ENCODE measurements at regions not wholly inside any gene's neighbourhood (a gene's known extent, or its start where the extent isn't known, plus 50 kb on each side); places are given as distances from the start of the nearest gene placed in this dataset.
"Not testable (repeated sequence)": the region's sequence is repeated elsewhere in the genome, so short reads cannot be mapped to it uniquely, and the experiment has no call there.

GRCh38 chr11:87517351-87517750 is 479.6 kb downstream of the TMEM135 start:
- CTCF ChIA-PET: interaction anchor here (0.5 kb wide), 1 partner anchor 356 kb away, joined by 3 read pairs; no protein-coding TSS in a partner anchor
- POLR2A ChIA-PET: no interaction called here

GRCh38 chr11:87507722-87508121 is 470.0 kb downstream of the TMEM135 start:
- H3K4me1 Mint-ChIP-seq; H3K36me3 Mint-ChIP-seq (ENCODE audit: low read depth); H3K27ac Mint-ChIP-seq; H3K4me3 Mint-ChIP-seq; CTCF ChIA-PET; POLR2A ChIA-PET; H3K9me3 Mint-ChIP-seq; H3K27me3 Mint-ChIP-seq; DNase-seq: not testable (repeated sequence)

More at GRCh38 chr11:87517351-87517750, 479.6 kb downstream of the TMEM135 start:
- H3K9me3 Mint-ChIP-seq: no peaks in the 10 kb centered on the region
- no peaks in the 10 kb centered on the region for H3K36me3 Mint-ChIP-seq (ENCODE audit: low read depth)
- H3K27ac Mint-ChIP-seq: no peak overlapping the region
- DNase-seq: no peak
- H3K4me3 Mint-ChIP-seq: no peak overlapping the region
- H3K4me1 Mint-ChIP-seq: no peaks in the 10 kb centered on the region
- H3K27me3 Mint-ChIP-seq: no peaks in the 10 kb centered on the region

- POLR2A ChIA-PET; H3K4me1 Mint-ChIP-seq; H3K27ac Mint-ChIP-seq; CTCF ChIA-PET; H3K36me3 Mint-ChIP-seq (ENCODE audit: low read depth); H3K9me3 Mint-ChIP-seq; H3K27me3 Mint-ChIP-seq; H3K4me3 Mint-ChIP-seq; DNase-seq: not testable (repeated sequence)
These were observed 469.2 kb downstream of the TMEM135 start for GRCh38 chr11:87506946-87507345.

GRCh38 chr11:87501388-87501787 is 463.7 kb downstream of the TMEM135 start:
- no peaks in the 10 kb centered on the region for H3K27me3 Mint-ChIP-seq
- H3K27ac Mint-ChIP-seq: no peak overlapping the region
- POLR2A ChIA-PET: no interaction called here
- CTCF ChIA-PET: interaction anchor here (0.6 kb wide), 1 partner anchor 84 kb away, joined by 4 read pairs; no protein-coding TSS in a partner anchor
- no peaks in the 10 kb centered on the region for H3K36me3 Mint-ChIP-seq (ENCODE audit: low read depth)
- no peak for DNase-seq
- no peaks in the 10 kb centered on the region for H3K9me3 Mint-ChIP-seq
- H3K4me1 Mint-ChIP-seq: no peaks in the 10 kb centered on the region
- no peak overlapping the region for H3K4me3 Mint-ChIP-seq

GRCh38 chr11:87494936-87495335 is 457.2 kb downstream of the TMEM135 start:
- H3K27me3 Mint-ChIP-seq; H3K36me3 Mint-ChIP-seq (ENCODE audit: low read depth); H3K27ac Mint-ChIP-seq; H3K4me3 Mint-ChIP-seq; DNase-seq; H3K4me1 Mint-ChIP-seq; POLR2A ChIA-PET; CTCF ChIA-PET; H3K9me3 Mint-ChIP-seq: not testable (repeated sequence)

GRCh38 chr11:87494026-87494425 is 456.3 kb downstream of the TMEM135 start:
- H3K4me1 Mint-ChIP-seq; H3K27ac Mint-ChIP-seq; H3K4me3 Mint-ChIP-seq; POLR2A ChIA-PET; H3K36me3 Mint-ChIP-seq (ENCODE audit: low read depth); H3K27me3 Mint-ChIP-seq; CTCF ChIA-PET; DNase-seq; H3K9me3 Mint-ChIP-seq: not testable (repeated sequence)

- POLR2A ChIA-PET: no interaction called here
- Mint-ChIP-seq H3K4me1 (no peaks in the 10 kb centered on the region), H3K9me3 (no peaks in the 10 kb centered on the region), H3K4me3 (no peak overlapping the region), H3K36me3 (ENCODE audit: low read depth) (no peaks in the 10 kb centered on the region), H3K27ac (no peak overlapping the region), H3K27me3 (no peaks in the 10 kb centered on the region)
- CTCF ChIA-PET: no interaction called here
- DNase-seq: no peak
These were observed 455.8 kb downstream of the TMEM135 start for GRCh38 chr11:87493516-87493915.

GRCh38 chr11:87491381-87491780 is 453.6 kb downstream of the TMEM135 start:
- POLR2A ChIA-PET: no interaction called here
- H3K27me3 Mint-ChIP-seq: no peaks in the 10 kb centered on the region
- no peak overlapping the region for H3K27ac Mint-ChIP-seq
- H3K4me1 Mint-ChIP-seq: no peaks in the 10 kb centered on the region
- CTCF ChIA-PET: no interaction called here
- no peaks in the 10 kb centered on the region for H3K9me3 Mint-ChIP-seq
- no peaks in the 10 kb centered on the region for H3K36me3 Mint-ChIP-seq (ENCODE audit: low read depth)
- no peak overlapping the region for H3K4me3 Mint-ChIP-seq
- no peak for DNase-seq

GRCh38 chr11:87490671-87491070 is 452.9 kb downstream of the TMEM135 start:
- Mint-ChIP-seq H3K27ac (no peak overlapping the region), H3K36me3 (ENCODE audit: low read depth) (no peaks in the 10 kb centered on the region), H3K9me3 (no peaks in the 10 kb centered on the region), H3K4me3 (no peak overlapping the region), H3K27me3 (no peaks in the 10 kb centered on the region), H3K4me1 (no peaks in the 10 kb centered on the region)
- ChIA-PET CTCF (no interaction called here), POLR2A (no interaction called here)
- no peak for DNase-seq

- Mint-ChIP-seq H3K9me3 (no peaks in the 10 kb centered on the region), H3K27me3 (no peaks in the 10 kb centered on the region), H3K4me1 (no peaks in the 10 kb centered on the region), H3K4me3 (no peak overlapping the region), H3K27ac (no peak overlapping the region), H3K36me3 (ENCODE audit: low read depth) (no peaks in the 10 kb centered on the region)
- CTCF ChIA-PET: no interaction called here
- POLR2A ChIA-PET: no interaction called here
- DNase-seq: no peak
These were observed 446.8 kb downstream of the TMEM135 start for GRCh38 chr11:87484566-87484965.

GRCh38 chr11:87477321-87477720 is 439.6 kb downstream of the TMEM135 start:
- no peak for DNase-seq
- Mint-ChIP-seq H3K27ac (no peak overlapping the region), H3K4me1 (no peaks in the 10 kb centered on the region), H3K36me3 (ENCODE audit: low read depth) (no peaks in the 10 kb centered on the region), H3K9me3 (no peaks in the 10 kb centered on the region), H3K27me3 (no peaks in the 10 kb centered on the region), H3K4me3 (no peak overlapping the region)
- POLR2A ChIA-PET: no interaction called here
- CTCF ChIA-PET: no interaction called here

GRCh38 chr11:87473174-87473573 is 435.4 kb downstream of the TMEM135 start:
- no peaks in the 10 kb centered on the region for H3K4me1 Mint-ChIP-seq
- no peaks in the 10 kb centered on the region for H3K9me3 Mint-ChIP-seq
- ChIA-PET CTCF (interaction anchor here (0.7 kb wide), 1 partner anchor 52 kb away, joined by 4 read pairs; no protein-coding TSS in a partner anchor), POLR2A (no interaction called here)
- H3K27ac Mint-ChIP-seq: no peak overlapping the region
- no peaks in the 10 kb centered on the region for H3K27me3 Mint-ChIP-seq
- no peak overlapping the region for H3K4me3 Mint-ChIP-seq
- H3K36me3 Mint-ChIP-seq (ENCODE audit: low read depth): no peaks in the 10 kb centered on the region
- no peak for DNase-seq

GRCh38 chr11:87466223-87466622 is 428.5 kb downstream of the TMEM135 start:
- H3K27me3 Mint-ChIP-seq: no peaks in the 10 kb centered on the region
- H3K36me3 Mint-ChIP-seq (ENCODE audit: low read depth): no peaks in the 10 kb centered on the region
- H3K4me3 Mint-ChIP-seq: no peak overlapping the region
- no peaks in the 10 kb centered on the region for H3K4me1 Mint-ChIP-seq
- H3K27ac Mint-ChIP-seq: no peak overlapping the region
- no peaks in the 10 kb centered on the region for H3K9me3 Mint-ChIP-seq
- DNase-seq: no peak
- ChIA-PET POLR2A (no interaction called here), CTCF (no interaction called here)

GRCh38 chr11:87465716-87466115 is 428.0 kb downstream of the TMEM135 start:
- Mint-ChIP-seq H3K36me3 (ENCODE audit: low read depth) (no peaks in the 10 kb centered on the region), H3K27me3 (no peaks in the 10 kb centered on the region), H3K27ac (no peak overlapping the region), H3K9me3 (no peaks in the 10 kb centered on the region), H3K4me1 (no peaks in the 10 kb centered on the region), H3K4me3 (no peak overlapping the region)
- DNase-seq: no peak
- ChIA-PET POLR2A (no interaction called here), CTCF (no interaction called here)

Data from activated CD4-positive, alpha-beta T cell treated with anti-CD3 and anti-CD28 coated beads, Interleukin-2, amount 10 ng/mL, durations not matched to agents 7 days and 5 days (primary cell).